ENCODE measurements at regions not wholly inside any gene's neighbourhood (a gene's known extent, or its start where the extent isn't known, plus 50 kb on each side); places are given as distances from the start of the nearest gene placed in this dataset.

GRCh38 chr2:144133936-144134665 lies 385.8 kb downstream of the ZEB2 start:
- Histone ChIP-seq H3K36me3 (ENCODE audit: insufficient read depth, insufficient read length, low read length) (no peaks in the 10 kb centered on the region), H3K4me3 (ENCODE audit: insufficient read length, low read depth) (no peak overlapping the region), H3K27me3 (ENCODE audit: insufficient read depth, insufficient read length) (no peaks in the 10 kb centered on the region), H3K9me3 (ENCODE audit: insufficient read depth, low read length) (no peaks in the 10 kb centered on the region), H3K4me1 (ENCODE audit: insufficient read depth, insufficient read length) (no peaks in the 10 kb centered on the region), H3K9ac (ENCODE audit: insufficient read length, low read depth) (no peak overlapping the region)
- TF ChIP-seq YY1 (IDR thresholded peaks at IDR 0.05; ENCODE audit: insufficient read depth, insufficient read length) (no peak), SUZ12 (IDR thresholded peaks at IDR 0.05; ENCODE audit: extremely low read depth, insufficient read depth, insufficient read length) (no peak), ZNF274 (IDR thresholded peaks at IDR 0.05; ENCODE audit: low read depth, low read length) (no peak)
- DNase-seq (ENCODE audit: low read depth, low spot score), result no peak

- no peaks in the 10 kb centered on the region for H3K27me3 ChIP-seq (ENCODE audit: insufficient read depth, insufficient read length)
- H3K9ac ChIP-seq (ENCODE audit: insufficient read length, low read depth), result no peak overlapping the region
- H3K9me3 ChIP-seq (ENCODE audit: insufficient read depth, low read length), result no peaks in the 10 kb centered on the region
- no peak for DNase-seq (ENCODE audit: low read depth, low spot score)
- TF ChIP-seq SUZ12 (IDR thresholded peaks at IDR 0.05; ENCODE audit: extremely low read depth, insufficient read depth, insufficient read length) (no peak), ZNF274 (IDR thresholded peaks at IDR 0.05; ENCODE audit: low read depth, low read length) (no peak), YY1 (IDR thresholded peaks at IDR 0.05; ENCODE audit: insufficient read depth, insufficient read length) (no peak)
- no peak overlapping the region for H3K4me3 ChIP-seq (ENCODE audit: insufficient read length, low read depth)
- no peaks in the 10 kb centered on the region for H3K36me3 ChIP-seq (ENCODE audit: insufficient read depth, insufficient read length, low read length)
- no peaks in the 10 kb centered on the region for H3K4me1 ChIP-seq (ENCODE audit: insufficient read depth, insufficient read length)
These were observed 387.6 kb downstream of the ZEB2 start for GRCh38 chr2:144132357-144132756.

- TF ChIP-seq SUZ12 (IDR thresholded peaks at IDR 0.05; ENCODE audit: extremely low read depth, insufficient read depth, insufficient read length), result no peak
- TF ChIP-seq ZNF274 (IDR thresholded peaks at IDR 0.05; ENCODE audit: low read depth, low read length), result no peak
- TF ChIP-seq YY1 (IDR thresholded peaks at IDR 0.05; ENCODE audit: insufficient read depth, insufficient read length), result no peak
- no peak for DNase-seq (ENCODE audit: low read depth, low spot score)
- no peak overlapping the region for H3K9ac ChIP-seq (ENCODE audit: insufficient read length, low read depth)
These were observed 388.9 kb downstream of the ZEB2 start for GRCh38 chr2:144131042-144131441.

GRCh38 chr2:144130551-144130950 lies 389.4 kb downstream of the ZEB2 start:
- Histone ChIP-seq H3K4me1 (ENCODE audit: insufficient read depth, insufficient read length) (no peaks in the 10 kb centered on the region), H3K27me3 (ENCODE audit: insufficient read depth, insufficient read length) (no peaks in the 10 kb centered on the region), H3K36me3 (ENCODE audit: insufficient read depth, insufficient read length, low read length) (no peaks in the 10 kb centered on the region), H3K9ac (ENCODE audit: insufficient read length, low read depth) (no peak overlapping the region), H3K4me3 (ENCODE audit: insufficient read length, low read depth) (no peak overlapping the region), H3K9me3 (ENCODE audit: insufficient read depth, low read length) (no peaks in the 10 kb centered on the region)
- TF ChIP-seq YY1 (IDR thresholded peaks at IDR 0.05; ENCODE audit: insufficient read depth, insufficient read length) (no peak), SUZ12 (IDR thresholded peaks at IDR 0.05; ENCODE audit: extremely low read depth, insufficient read depth, insufficient read length) (no peak), ZNF274 (IDR thresholded peaks at IDR 0.05; ENCODE audit: low read depth, low read length) (no peak)
- DNase-seq (ENCODE audit: low read depth, low spot score), result no peak

More at GRCh38 chr2:144131042-144131441, 388.9 kb downstream of the ZEB2 start:
- Histone ChIP-seq H3K4me3 (ENCODE audit: insufficient read length, low read depth) (no peak overlapping the region), H3K36me3 (ENCODE audit: insufficient read depth, insufficient read length, low read length) (no peaks in the 10 kb centered on the region), H3K27me3 (ENCODE audit: insufficient read depth, insufficient read length) (no peaks in the 10 kb centered on the region), H3K4me1 (ENCODE audit: insufficient read depth, insufficient read length) (no peaks in the 10 kb centered on the region), H3K9me3 (ENCODE audit: insufficient read depth, low read length) (no peaks in the 10 kb centered on the region)

GRCh38 chr2:144128130-144128746 lies 391.7 kb downstream of the ZEB2 start:
- no peaks in the 10 kb centered on the region for H3K4me1 ChIP-seq (ENCODE audit: insufficient read depth, insufficient read length)
- H3K36me3 ChIP-seq (ENCODE audit: insufficient read depth, insufficient read length, low read length), result no peaks in the 10 kb centered on the region
- TF ChIP-seq SUZ12 (IDR thresholded peaks at IDR 0.05; ENCODE audit: extremely low read depth, insufficient read depth, insufficient read length) (no peak), YY1 (IDR thresholded peaks at IDR 0.05; ENCODE audit: insufficient read depth, insufficient read length) (no peak), ZNF274 (IDR thresholded peaks at IDR 0.05; ENCODE audit: low read depth, low read length) (no peak)
- H3K27me3 ChIP-seq (ENCODE audit: insufficient read depth, insufficient read length), result no peaks in the 10 kb centered on the region
- no peaks in the 10 kb centered on the region for H3K9me3 ChIP-seq (ENCODE audit: insufficient read depth, low read length)
- H3K4me3 ChIP-seq (ENCODE audit: insufficient read length, low read depth), result no peak overlapping the region
- DNase-seq (ENCODE audit: low read depth, low spot score), result no peak
- H3K9ac ChIP-seq (ENCODE audit: insufficient read length, low read depth), result no peak overlapping the region

- Histone ChIP-seq H3K9ac (ENCODE audit: insufficient read length, low read depth) (no peak overlapping the region), H3K4me1 (ENCODE audit: insufficient read depth, insufficient read length) (no peaks in the 10 kb centered on the region), H3K9me3 (ENCODE audit: insufficient read depth, low read length) (no peaks in the 10 kb centered on the region), H3K27me3 (ENCODE audit: insufficient read depth, insufficient read length) (no peaks in the 10 kb centered on the region), H3K4me3 (ENCODE audit: insufficient read length, low read depth) (no peak overlapping the region), H3K36me3 (ENCODE audit: insufficient read depth, insufficient read length, low read length) (no peaks in the 10 kb centered on the region)
- no peak for DNase-seq (ENCODE audit: low read depth, low spot score)
- TF ChIP-seq YY1 (IDR thresholded peaks at IDR 0.05; ENCODE audit: insufficient read depth, insufficient read length) (no peak), SUZ12 (IDR thresholded peaks at IDR 0.05; ENCODE audit: extremely low read depth, insufficient read depth, insufficient read length) (no peak), ZNF274 (IDR thresholded peaks at IDR 0.05; ENCODE audit: low read depth, low read length) (no peak)
These were observed 392.2 kb downstream of the ZEB2 start for GRCh38 chr2:144127693-144128092.

GRCh38 chr2:144126302-144126701 lies 393.6 kb downstream of the ZEB2 start:
- Histone ChIP-seq H3K9me3 (ENCODE audit: insufficient read depth, low read length) (no peaks in the 10 kb centered on the region), H3K4me3 (ENCODE audit: insufficient read length, low read depth) (no peak overlapping the region), H3K4me1 (ENCODE audit: insufficient read depth, insufficient read length) (no peaks in the 10 kb centered on the region), H3K36me3 (ENCODE audit: insufficient read depth, insufficient read length, low read length) (no peaks in the 10 kb centered on the region), H3K9ac (ENCODE audit: insufficient read length, low read depth) (no peak overlapping the region), H3K27me3 (ENCODE audit: insufficient read depth, insufficient read length) (no peaks in the 10 kb centered on the region)
- DNase-seq (ENCODE audit: low read depth, low spot score), result no peak
- TF ChIP-seq SUZ12 (IDR thresholded peaks at IDR 0.05; ENCODE audit: extremely low read depth, insufficient read depth, insufficient read length), result no peak
- no peak for TF ChIP-seq YY1 (IDR thresholded peaks at IDR 0.05; ENCODE audit: insufficient read depth, insufficient read length)
- TF ChIP-seq ZNF274 (IDR thresholded peaks at IDR 0.05; ENCODE audit: low read depth, low read length), result no peak

Data from NT2/D1 (cell line).